ENCODE measurements at regions not wholly inside any gene's neighbourhood (a gene's known extent, or its start where the extent isn't known, plus 50 kb on each side); places are given as distances from the start of the nearest gene placed in this dataset.

DNA sequence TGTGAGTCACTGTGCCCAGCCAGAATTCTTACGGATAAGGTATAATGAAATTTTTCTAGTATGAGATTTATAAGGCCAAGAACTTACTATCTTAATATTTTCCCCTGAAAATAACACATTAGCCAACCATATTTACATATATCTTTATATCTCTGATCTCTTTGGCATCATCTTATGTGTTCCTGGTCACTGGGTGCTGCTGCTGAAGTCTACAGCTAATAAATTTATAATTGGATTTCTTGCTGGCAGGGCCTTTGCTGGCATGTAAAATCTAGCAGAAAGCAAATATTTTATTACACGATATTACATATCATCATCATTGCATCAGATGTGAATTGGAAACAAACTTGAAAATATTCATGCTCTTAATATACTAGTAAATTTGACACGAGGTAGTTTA, 590.7 kb downstream of the ANXA1 start:
- Histone ChIP-seq H3K27ac (ENCODE audit: low read depth in 1 of 2, low read length in 2 of 2) (no peak overlapping the region), H4K20me1 (ENCODE audit: insufficient read depth, low read length) (no peaks in the 10 kb centered on the region), H3K4me1 (ENCODE audit: control insufficient read depth in 1 of 2, insufficient read depth in 2 of 2, low read length in 2 of 2) (no peaks in the 10 kb centered on the region), H3K27me3 (ENCODE audit: control insufficient read depth in 2 of 2, insufficient read depth in 2 of 2, low read length in 2 of 2) (no peaks in the 10 kb centered on the region), H3K9ac (ENCODE audit: insufficient read depth, low read length, poor library complexity, severe bottlenecking) (no peak overlapping the region), H3K4me3 (replicated peaks in 1 of 3; ENCODE audit: low read depth in 2 of 3, low read length in 3 of 3) (no peak overlapping the region), H3K79me2 (ENCODE audit: insufficient read depth, low read length) (no peaks in the 10 kb centered on the region), H3K36me3 (replicated peaks in 1 of 2; ENCODE audit: control insufficient read depth in 1 of 2, insufficient read depth in 2 of 2, low read length in 2 of 2) (no peaks in the 10 kb centered on the region), H3K4me2 (replicated peaks; ENCODE audit: extremely low read depth, low read length, poor library complexity, severe bottlenecking) (no peak overlapping the region), H2AFZ (ENCODE audit: insufficient read depth, low read depth, low read length, poor library complexity, severe bottlenecking) (no peak overlapping the region), H3K9me3 (replicated peaks in 1 of 2; ENCODE audit: control insufficient read depth in 1 of 2, insufficient read depth in 1 of 2, low read length in 2 of 2) (no peaks in the 10 kb centered on the region)
- Mint-ChIP-seq H3K4me1 (no peaks in the 10 kb centered on the region), H3K9me3 (peaks cover 0 to 4% (median 0%) of the 10 kb centered on the region in 7 donors), H3K36me3 (no peaks in the 10 kb centered on the region), H3K27me3 (ENCODE audit: low read depth in 3 of 3) (no peaks in the 10 kb centered on the region), H3K27ac (no peak overlapping the region), H3K4me3 (no peak overlapping the region)
- no CpG with 5 or more reads among the region's 3 CpGs for WGBS (ENCODE audit: insufficient coverage)
- intact Hi-C loops (cut with micrococcal nuclease) = no loop called here
- TF ChIP-seq, protein P1, sequence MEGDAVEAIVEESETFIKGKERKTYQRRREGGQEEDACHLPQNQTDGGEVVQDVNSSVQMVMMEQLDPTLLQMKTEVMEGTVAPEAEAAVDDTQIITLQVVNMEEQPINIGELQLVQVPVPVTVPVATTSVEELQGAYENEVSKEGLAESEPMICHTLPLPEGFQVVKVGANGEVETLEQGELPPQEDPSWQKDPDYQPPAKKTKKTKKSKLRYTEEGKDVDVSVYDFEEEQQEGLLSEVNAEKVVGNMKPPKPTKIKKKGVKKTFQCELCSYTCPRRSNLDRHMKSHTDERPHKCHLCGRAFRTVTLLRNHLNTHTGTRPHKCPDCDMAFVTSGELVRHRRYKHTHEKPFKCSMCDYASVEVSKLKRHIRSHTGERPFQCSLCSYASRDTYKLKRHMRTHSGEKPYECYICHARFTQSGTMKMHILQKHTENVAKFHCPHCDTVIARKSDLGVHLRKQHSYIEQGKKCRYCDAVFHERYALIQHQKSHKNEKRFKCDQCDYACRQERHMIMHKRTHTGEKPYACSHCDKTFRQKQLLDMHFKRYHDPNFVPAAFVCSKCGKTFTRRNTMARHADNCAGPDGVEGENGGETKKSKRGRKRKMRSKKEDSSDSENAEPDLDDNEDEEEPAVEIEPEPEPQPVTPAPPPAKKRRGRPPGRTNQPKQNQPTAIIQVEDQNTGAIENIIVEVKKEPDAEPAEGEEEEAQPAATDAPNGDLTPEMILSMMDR (IDR thresholded peaks at IDR 0.05) = no peak
- DNase-seq = no peak

DNA sequence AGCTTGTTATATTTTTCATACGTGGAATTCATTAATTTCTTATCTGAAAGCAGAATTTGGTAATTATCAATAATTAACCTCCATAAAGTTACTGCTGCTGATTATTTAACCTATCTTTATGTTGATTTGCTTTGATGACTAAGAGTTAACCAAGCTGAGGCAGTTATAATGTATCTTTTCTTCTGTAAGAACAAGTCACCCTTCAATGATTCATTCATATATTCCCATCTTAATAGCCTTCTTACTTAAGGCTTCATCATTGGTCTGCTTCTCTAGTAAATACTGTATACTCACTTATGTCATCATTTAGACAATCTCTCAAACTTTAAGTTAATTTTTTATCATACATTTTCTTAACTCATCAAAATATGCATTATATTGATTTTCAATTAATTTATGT, 592.2 kb downstream of the ANXA1 start:
- no peak overlapping the region for H3K4me3 Mint-ChIP-seq
- H3K27me3 ChIP-seq (ENCODE audit: control insufficient read depth in 2 of 2, insufficient read depth in 2 of 2, low read length in 2 of 2) = no peaks in the 10 kb centered on the region
- H3K27ac Mint-ChIP-seq = no peak overlapping the region
- H2AFZ ChIP-seq (ENCODE audit: insufficient read depth, low read depth, low read length, poor library complexity, severe bottlenecking) = no peak overlapping the region
- intact Hi-C loops (cut with micrococcal nuclease) = no loop called here
- no peaks in the 10 kb centered on the region for H3K4me1 Mint-ChIP-seq
- WGBS (ENCODE audit: insufficient coverage) = no CpG with 5 or more reads among the region's 1 CpG
- no peaks in the 10 kb centered on the region for H3K79me2 ChIP-seq (ENCODE audit: insufficient read depth, low read length)
- H3K4me2 ChIP-seq (replicated peaks; ENCODE audit: extremely low read depth, low read length, poor library complexity, severe bottlenecking) = no peak overlapping the region
- no peaks in the 10 kb centered on the region for H3K36me3 Mint-ChIP-seq
- TF ChIP-seq, protein P1 (IDR thresholded peaks at IDR 0.05) = no peak
- no peaks in the 10 kb centered on the region for H3K27me3 Mint-ChIP-seq (ENCODE audit: low read depth in 3 of 3)
- H3K9ac ChIP-seq (ENCODE audit: insufficient read depth, low read length, poor library complexity, severe bottlenecking) = no peak overlapping the region
- H3K9me3 ChIP-seq (replicated peaks in 1 of 2; ENCODE audit: control insufficient read depth in 1 of 2, insufficient read depth in 1 of 2, low read length in 2 of 2) = no peaks in the 10 kb centered on the region
- H3K4me1 ChIP-seq (ENCODE audit: control insufficient read depth in 1 of 2, insufficient read depth in 2 of 2, low read length in 2 of 2) = no peaks in the 10 kb centered on the region
- H3K36me3 ChIP-seq (replicated peaks in 1 of 2; ENCODE audit: control insufficient read depth in 1 of 2, insufficient read depth in 2 of 2, low read length in 2 of 2) = no peaks in the 10 kb centered on the region
- no peak overlapping the region for H3K4me3 ChIP-seq (replicated peaks in 1 of 3; ENCODE audit: low read depth in 2 of 3, low read length in 3 of 3)
- no peak overlapping the region for H3K27ac ChIP-seq (ENCODE audit: low read depth in 1 of 2, low read length in 2 of 2)
- peaks cover 0 to 8% (median 2%) of the 10 kb centered on the region in 7 donors for H3K9me3 Mint-ChIP-seq
- H4K20me1 ChIP-seq (ENCODE audit: insufficient read depth, low read length) = no peaks in the 10 kb centered on the region
- DNase-seq = no peak

Data from CD14-positive monocyte (primary cell).